Esophagus squamous epithelium (tissue), 5 donors: ENCODE measurements at regions not wholly inside any gene's neighbourhood (a gene's known extent, or its start where the extent isn't known, plus 50 kb on each side); places are given as distances from the start of the nearest gene placed in this dataset.
A peak's percentile ranks its signal among the peaks of the same experiment; 100 is the strongest.

ENCODE experiments used
- DNase-seq: peaks from one replicate; lab custom pipeline; 2025; lab: John Stamatoyannopoulos, UW
- H3K27ac ChIP-seq, 4 donors: fragments of 200-600 bp; sonication (generic); one replicate each; pipeline ENCODE4 v1.5.1; 2016 to 2019; ENCODE audit warnings: mild to moderate bottlenecking in 1 of 4
- H3K27me3 ChIP-seq, 4 donors: fragments of 200-600 bp; sonication (generic); 1 replicate in 3 of 4; 2 replicates in 1 of 4; pipeline versions ENCODE4 v1.5.1 to v1.6.0; 2017 to 2021; ENCODE audit warnings: antibody characterized with exemption in 1 of 4
- H3K36me3 ChIP-seq, 3 donors: fragments of 200-600 bp; sonication (generic); one replicate each; pipeline ENCODE4 v1.5.1; 2016 to 2019
- H3K4me1 ChIP-seq, 3 donors: fragments of 200-600 bp; sonication (generic); one replicate each; pipeline ENCODE4 v1.5.1; 2017 to 2019
- H3K4me3 ChIP-seq, 4 donors: fragments of 200-600 bp; sonication (generic); 1 replicate in 3 of 4; 2 replicates in 1 of 4; pipeline ENCODE4 v1.5.1; 2016 to 2019; ENCODE audit warnings: mild to moderate bottlenecking in 2 of 4, moderate library complexity in 1 of 4
- H3K9me3 ChIP-seq, 3 donors: fragments of 200-600 bp; sonication (generic); one replicate each; pipeline ENCODE4 v1.5.1; 2016 to 2019
- CTCF ChIP-seq, 6 experiments: fragments of 450-650 bp in 4 of 6; fragments of 200-600 bp in 2 of 6; sonication (generic) in 2 of 6; IDR thresholded peaks; one replicate each; pipeline ENCODE4 v1.5.1; 2016 to 2019; ENCODE audit warnings: antibody characterized with exemption in 6 of 6, mild to moderate bottlenecking in 4 of 6, moderate library complexity in 4 of 6
- POLR2A ChIP-seq, 4 donors: fragments of 450-650 bp; IDR thresholded peaks; one replicate each; pipeline ENCODE4 v1.6.1; 2017; ENCODE audit warnings: antibody characterized with exemption in 4 of 4, mild to moderate bottlenecking in 4 of 4, moderate library complexity in 3 of 4
- WGBS, 2 donors: methylation state at CpG; one replicate each; pipeline ENCODE4 v1.1.5; 2018; 5-methylcytosine and 5-hydroxymethylcytosine counted together
- intact Hi-C: fragments of 100-400 bp; cut with DNase I; formaldehyde crosslinking; loops from one replicate; pipeline ENCODE4 v1.15.0; 2022
- donor health status: DM: yes; HTN: yes; CAD: no.

- WGBS, 2 donors = 42 to 46% methylated on average over 6 of the region's 6 CpGs
- Histone ChIP-seq H3K9me3 (no peaks in the 10 kb centered on the region), H3K4me3 (no peak overlapping the region), H3K4me1 (no peaks in the 10 kb centered on the region), H3K27ac (no peak overlapping the region), H3K36me3 (no peaks in the 10 kb centered on the region), H3K27me3 (no peaks in the 10 kb centered on the region)
- intact Hi-C loops = no loop called here
- DNase-seq = no peak
- TF ChIP-seq POLR2A (IDR thresholded peaks at IDR 0.05) (no peak), CTCF (IDR thresholded peaks at IDR 0.05) (no peak)
These were observed 302.9 kb upstream of the SYNCRIP start for GRCh38 chr6:85945459-85946185.

GRCh38 chr6:85944776-85945175 is 302.1 kb upstream of the SYNCRIP start:
- DNase-seq = no peak
- Histone ChIP-seq H3K4me1 (no peaks in the 10 kb centered on the region), H3K4me3 (no peak overlapping the region), H3K27ac (no peak overlapping the region), H3K27me3 (no peaks in the 10 kb centered on the region), H3K9me3 (no peaks in the 10 kb centered on the region), H3K36me3 (no peaks in the 10 kb centered on the region)
- TF ChIP-seq POLR2A (IDR thresholded peaks at IDR 0.05) (no peak), CTCF (IDR thresholded peaks at IDR 0.05) (no peak)
- intact Hi-C loops = no loop called here
- 59 to 73% methylated on average over 3 of the region's 3 CpGs for WGBS, 2 donors

- Histone ChIP-seq H3K27me3 (no peaks in the 10 kb centered on the region), H3K4me3 (no peak overlapping the region), H3K36me3 (no peaks in the 10 kb centered on the region), H3K9me3 (no peaks in the 10 kb centered on the region), H3K27ac (no peak overlapping the region), H3K4me1 (no peaks in the 10 kb centered on the region)
- TF ChIP-seq CTCF (IDR thresholded peaks at IDR 0.05) (no peak), POLR2A (IDR thresholded peaks at IDR 0.05) (no peak)
- 68 to 69% methylated on average over 2 of the region's 2 CpGs for WGBS, 2 donors
- intact Hi-C loops = no loop called here
- no peak for DNase-seq
These were observed 300.2 kb upstream of the SYNCRIP start for GRCh38 chr6:85942844-85943243.

GRCh38 chr6:85936916-85937315 is 294.2 kb upstream of the SYNCRIP start:
- DNase-seq = no peak
- H3K9me3 ChIP-seq = no peaks in the 10 kb centered on the region
- no peak overlapping the region for H3K27ac ChIP-seq
- intact Hi-C loops = no loop called here
- TF ChIP-seq POLR2A (IDR thresholded peaks at IDR 0.05) (no peak), CTCF (IDR thresholded peaks at IDR 0.05) (no peak)
- H3K4me3 ChIP-seq = no peak overlapping the region
- 87 to 100% methylated on average over 1 of the region's 1 CpG for WGBS, 2 donors
- H3K36me3 ChIP-seq = no peaks in the 10 kb centered on the region
- no peaks in the 10 kb centered on the region for H3K27me3 ChIP-seq
- H3K4me1 ChIP-seq = no peaks in the 10 kb centered on the region

- Histone ChIP-seq H3K27ac (no peak overlapping the region), H3K9me3 (no peaks in the 10 kb centered on the region), H3K36me3 (no peaks in the 10 kb centered on the region), H3K27me3 (no peaks in the 10 kb centered on the region), H3K4me1 (no peaks in the 10 kb centered on the region), H3K4me3 (no peak overlapping the region)
- no peak for DNase-seq
- WGBS, 2 donors = 0 to 7% methylated on average over 2 of the region's 2 CpGs
- TF ChIP-seq POLR2A (IDR thresholded peaks at IDR 0.05) = no peak
- peak; percentile 9 to 67 (median 46) for TF ChIP-seq CTCF (IDR thresholded peaks at IDR 0.05)
- intact Hi-C loops = no loop called here
These were observed 280.3 kb upstream of the SYNCRIP start for GRCh38 chr6:85923013-85923430.
